ENCODE measurements at regions not wholly inside any gene's neighbourhood (a gene's known extent, or its start where the extent isn't known, plus 50 kb on each side); places are given as distances from the start of the nearest gene placed in this dataset.

DNA sequence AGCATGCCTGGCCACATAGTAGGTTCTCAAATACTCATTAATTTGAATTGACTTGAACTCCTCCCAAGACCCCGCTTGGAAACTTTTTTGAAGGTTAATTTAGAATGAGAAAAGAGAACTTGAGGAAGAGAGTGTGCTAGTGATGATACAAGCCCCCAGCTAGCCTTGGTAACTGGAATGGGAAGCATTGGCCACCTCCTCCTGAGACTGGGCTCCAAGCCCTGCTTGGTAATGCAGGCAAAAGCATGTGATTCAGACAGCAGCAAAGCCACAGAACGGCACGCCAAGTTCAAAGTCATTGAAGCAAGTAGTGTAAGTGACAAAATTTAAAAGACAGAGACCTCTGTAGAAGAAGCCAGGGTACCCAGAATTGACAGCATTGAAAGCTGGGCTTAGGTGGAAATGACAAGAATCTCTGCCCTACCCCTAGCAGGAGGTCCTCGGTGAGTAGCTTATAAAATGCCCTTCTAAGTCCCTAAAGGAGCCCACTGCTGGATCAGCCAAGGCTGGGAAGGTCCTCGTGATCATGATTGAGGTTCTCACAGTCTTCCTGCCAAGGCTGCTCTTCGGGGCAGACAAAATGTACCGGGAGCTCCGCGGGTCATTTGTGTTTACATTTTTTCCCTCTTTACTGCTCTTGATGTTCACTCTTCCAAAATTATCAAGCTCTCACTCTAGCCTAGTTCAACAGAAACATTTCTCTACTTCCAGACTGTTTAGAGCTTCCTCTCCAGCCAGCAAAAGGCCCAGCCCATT lies 99.4 kb downstream of the TSEN15 start:
- TF ChIP-seq, protein P1, sequence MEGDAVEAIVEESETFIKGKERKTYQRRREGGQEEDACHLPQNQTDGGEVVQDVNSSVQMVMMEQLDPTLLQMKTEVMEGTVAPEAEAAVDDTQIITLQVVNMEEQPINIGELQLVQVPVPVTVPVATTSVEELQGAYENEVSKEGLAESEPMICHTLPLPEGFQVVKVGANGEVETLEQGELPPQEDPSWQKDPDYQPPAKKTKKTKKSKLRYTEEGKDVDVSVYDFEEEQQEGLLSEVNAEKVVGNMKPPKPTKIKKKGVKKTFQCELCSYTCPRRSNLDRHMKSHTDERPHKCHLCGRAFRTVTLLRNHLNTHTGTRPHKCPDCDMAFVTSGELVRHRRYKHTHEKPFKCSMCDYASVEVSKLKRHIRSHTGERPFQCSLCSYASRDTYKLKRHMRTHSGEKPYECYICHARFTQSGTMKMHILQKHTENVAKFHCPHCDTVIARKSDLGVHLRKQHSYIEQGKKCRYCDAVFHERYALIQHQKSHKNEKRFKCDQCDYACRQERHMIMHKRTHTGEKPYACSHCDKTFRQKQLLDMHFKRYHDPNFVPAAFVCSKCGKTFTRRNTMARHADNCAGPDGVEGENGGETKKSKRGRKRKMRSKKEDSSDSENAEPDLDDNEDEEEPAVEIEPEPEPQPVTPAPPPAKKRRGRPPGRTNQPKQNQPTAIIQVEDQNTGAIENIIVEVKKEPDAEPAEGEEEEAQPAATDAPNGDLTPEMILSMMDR (IDR thresholded peaks at IDR 0.05), result no peak
- no peak for TF ChIP-seq POLR2A (IDR thresholded peaks at IDR 0.05)

All from testis (tissue), 2 donors.